22Rv1 (cell line): ENCODE measurements at regions not wholly inside any gene's neighbourhood (a gene's known extent, or its start where the extent isn't known, plus 50 kb on each side); places are given as distances from the start of the nearest gene placed in this dataset.

Experiments
- CTCF ChIP-seq: fragments of 450-650 bp; IDR thresholded peaks from 2 replicates; pipeline ENCODE4 v1.5.1; 2017; ENCODE audit warnings: mild to moderate bottlenecking
- ZFX ChIP-seq: fragments of 450-650 bp; IDR thresholded peaks from 2 replicates; pipeline ENCODE4 v1.6.1; 2017; ENCODE audit warnings: antibody characterized with exemption, borderline replicate concordance

- TF ChIP-seq CTCF (no peak), ZFX (no peak)
These were observed 168.4 kb downstream of the ZFP36L2 start for GRCh38 chr2:43057742-43058725.
